GM23338 (cell line): ENCODE measurements at regions not wholly inside any gene's neighbourhood (a gene's known extent, or its start where the extent isn't known, plus 50 kb on each side); places are given as distances from the start of the nearest gene placed in this dataset.

Source experiments
- ATAC-seq: fragments of 200-7000 bp; cut with Tn5 transposase; 3 replicates; pipeline ENCODE4 v1.9.1; 2020
- DNase-seq: peaks from one replicate; pipeline ENCODE4 v3.0.0-alpha.2; 2015; ENCODE audit warnings: low spot score
- H2AFZ ChIP-seq: fragments of 200-600 bp; sonication (generic); 2 replicates; pipeline ENCODE4 v1.8.0; 2016; ENCODE audit warnings: antibody characterized with exemption, mild to moderate bottlenecking, moderate library complexity
- H3F3A ChIP-seq: fragments of 200-600 bp; sonication (generic); replicated peaks from 2 replicates; pipeline ENCODE4 v1.8.0; 2017; ENCODE audit warnings: antibody characterized with exemption, mixed run types, low read depth
- H3K27ac ChIP-seq: fragments of 200-600 bp; sonication (generic); 2 replicates; pipeline ENCODE4 v1.6.1; 2016; ENCODE audit warnings: low read depth
- H3K27me3 ChIP-seq: fragments of 200-600 bp; sonication (generic); 2 replicates; pipeline ENCODE4 v1.8.0; 2016; ENCODE audit warnings: mild to moderate bottlenecking, mixed run types, moderate library complexity; ENCODE audit not compliant: insufficient read depth
- H3K36me3 ChIP-seq: fragments of 200-600 bp; sonication (generic); 2 replicates; pipeline ENCODE4 v1.8.0; 2016; ENCODE audit warnings: mild to moderate bottlenecking; ENCODE audit not compliant: insufficient read depth
- H3K4me1 ChIP-seq: fragments of 200-600 bp; sonication (generic); 2 replicates; pipeline ENCODE4 v1.8.0; 2016; ENCODE audit warnings: mild to moderate bottlenecking, moderate library complexity; ENCODE audit not compliant: insufficient read depth
- H3K4me2 ChIP-seq: fragments of 200-600 bp; sonication (generic); 2 replicates; pipeline ENCODE4 v1.7.1; 2017; ENCODE audit warnings: mixed run types
- H3K4me3 ChIP-seq: fragments of 200-600 bp; sonication (generic); 2 replicates; pipeline ENCODE4 v1.6.1; 2016; ENCODE audit warnings: mixed run types
- H3K79me2 ChIP-seq: fragments of 200-600 bp; sonication (generic); replicated peaks from 2 replicates; pipeline ENCODE4 v1.8.0; 2017; ENCODE audit warnings: mild to moderate bottlenecking; ENCODE audit not compliant: insufficient read depth
- H3K9me2 ChIP-seq: fragments of 200-600 bp; sonication (generic); 2 replicates; pipeline ENCODE4 v1.8.0; 2017; ENCODE audit not compliant: insufficient read depth
- H4K20me1 ChIP-seq: fragments of 200-600 bp; sonication (generic); replicated peaks from 2 replicates; pipeline ENCODE4 v1.8.0; 2017; ENCODE audit warnings: mild to moderate bottlenecking; ENCODE audit not compliant: insufficient read depth
- H3K27ac Mint-ChIP-seq: 2 replicates; pipeline ENCODE4 v1.8.0; 2020; ENCODE audit warnings: inconsistent platforms, mild to moderate bottlenecking, moderate library complexity, mixed read lengths
- H3K27me3 Mint-ChIP-seq: 3 replicates; pipeline ENCODE4 v1.8.0; 2022; ENCODE audit warnings: low read depth, mild to moderate bottlenecking, moderate library complexity, mixed read lengths, inconsistent platforms; ENCODE audit not compliant: insufficient read depth, poor library complexity
- H3K36me3 Mint-ChIP-seq: 3 replicates; pipeline ENCODE4 v1.8.0; 2021; ENCODE audit warnings: low read depth, mild to moderate bottlenecking, inconsistent platforms, moderate library complexity, mixed read lengths
- H3K4me1 Mint-ChIP-seq: 3 replicates; pipeline ENCODE4 v1.8.0; 2020; ENCODE audit warnings: mild to moderate bottlenecking, inconsistent platforms, mixed read lengths
- H3K4me3 Mint-ChIP-seq: 3 replicates; pipeline ENCODE4 v1.8.0; 2021; ENCODE audit warnings: moderate library complexity, mild to moderate bottlenecking, inconsistent platforms, mixed read lengths
- H3K9me3 Mint-ChIP-seq: 3 replicates; pipeline ENCODE4 v1.8.0; 2020; ENCODE audit warnings: moderate library complexity, mild to moderate bottlenecking, inconsistent platforms, mixed read lengths
- CREB1 ChIP-seq: fragments of 250-450 bp; sonication (Bioruptor Pico); IDR thresholded peaks from 2 replicates; pipeline ENCODE4 v1.5.0; 2020; ENCODE audit warnings: low read depth, mild to moderate bottlenecking, moderate library complexity
- CTCF ChIP-seq, 2 experiments: fragments of 200-600 bp in 1 of 2; sonication (generic) in 1 of 2; conservative IDR thresholded peaks; 2 replicates each; pipeline versions ENCODE4 v1.5.1 to v1.6.1; 2016 to 2017; ENCODE audit warnings: antibody characterized with exemption in 2 of 2, low read depth in 2 of 2, mild to moderate bottlenecking in 2 of 2, moderate library complexity in 1 of 2
- ETS1 ChIP-seq: IDR thresholded peaks from 2 replicates; pipeline ENCODE4 v1.6.1; 2016; ENCODE audit warnings: antibody characterized with exemption
- EZH2 ChIP-seq: fragments of 200-600 bp; sonication (generic); IDR thresholded peaks from one replicate; pipeline ENCODE4 v1.8.0; 2017; ENCODE audit warnings: antibody characterized with exemption, mild to moderate bottlenecking, low read depth; ENCODE audit not compliant: unreplicated experiment
- EZH2phosphoT487 ChIP-seq: fragments of 200-600 bp; sonication (generic); IDR thresholded peaks from one replicate; pipeline ENCODE4 v1.8.1; 2018; ENCODE audit warnings: antibody characterized with exemption; ENCODE audit not compliant: unreplicated experiment
- JUNB ChIP-seq: IDR thresholded peaks from one replicate; pipeline ENCODE4 v1.6.1; 2016; ENCODE audit warnings: antibody characterized with exemption; ENCODE audit not compliant: unreplicated experiment
- NANOG ChIP-seq: IDR thresholded peaks from 2 replicates; pipeline ENCODE4 v1.6.1; 2016; ENCODE audit warnings: antibody characterized with exemption, borderline replicate concordance
- POLR2AphosphoS5 ChIP-seq: IDR thresholded peaks from 2 replicates; pipeline ENCODE4 v1.6.1; 2016; ENCODE audit warnings: antibody characterized with exemption, low read depth
- STAT1 ChIP-seq: IDR thresholded peaks from one replicate; pipeline ENCODE4 v1.6.1; 2016; ENCODE audit warnings: antibody characterized with exemption; ENCODE audit not compliant: unreplicated experiment
- ZNF114 ChIP-seq: fragments of 250-450 bp; sonication (Bioruptor Pico); IDR thresholded peaks from 2 replicates; pipeline ENCODE4 v1.5.0; 2020; ENCODE audit warnings: mild to moderate bottlenecking, moderate library complexity
- ZNF331 ChIP-seq: fragments of 250-450 bp; sonication (Bioruptor Pico); IDR thresholded peaks from 2 replicates; pipeline ENCODE4 v1.5.0; 2020; ENCODE audit warnings: low read depth, mild to moderate bottlenecking, moderate library complexity
- TF ChIP-seq, protein P1 (sequence below): IDR thresholded peaks from one replicate; pipeline ENCODE4 v1.6.1; 2018; ENCODE audit warnings: antibody characterized with exemption; ENCODE audit not compliant: unreplicated experiment
- TF ChIP-seq, protein P2 (sequence below): fragments of 250-450 bp; sonication (Bioruptor Pico); IDR thresholded peaks from 2 replicates; pipeline ENCODE4 v1.5.0; 2020; ENCODE audit warnings: mild to moderate bottlenecking, moderate library complexity

DNA sequence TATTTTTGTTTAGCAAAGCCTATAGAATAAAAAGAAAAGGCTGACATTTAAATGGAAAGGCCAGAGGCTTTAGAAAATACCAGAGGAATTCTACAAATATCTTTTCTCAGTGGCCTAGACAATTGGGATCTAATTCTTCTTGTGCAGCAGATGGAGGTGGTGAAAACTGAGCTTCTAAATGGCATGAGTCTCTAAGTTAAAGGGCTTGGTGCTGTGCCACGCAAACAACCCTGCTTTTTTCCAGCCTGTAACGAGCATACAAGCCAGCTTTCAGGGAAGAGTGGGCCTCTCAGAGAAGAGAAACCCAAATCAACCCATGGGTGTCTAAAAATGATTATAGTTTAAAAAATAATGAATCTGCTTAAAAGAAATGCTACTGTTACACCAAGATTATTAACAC, 237.9 kb upstream of the NAV3 start:
- ATAC-seq, result no peak
- Histone ChIP-seq H3K27me3 (no peaks in the 10 kb centered on the region), H2AFZ (no peak overlapping the region), H3K9me2 (no peaks in the 10 kb centered on the region), H3F3A (no peaks in the 10 kb centered on the region), H3K79me2 (no peaks in the 10 kb centered on the region), H4K20me1 (no peaks in the 10 kb centered on the region), H3K27ac (no peak overlapping the region), H3K36me3 (no peaks in the 10 kb centered on the region), H3K4me2 (no peak overlapping the region), H3K4me3 (no peak overlapping the region), H3K4me1 (no peaks in the 10 kb centered on the region)
- H3K27me3 Mint-ChIP-seq, result no peaks in the 10 kb centered on the region
- no peak for DNase-seq
- H3K27ac Mint-ChIP-seq, result no peak overlapping the region
- no peak for TF ChIP-seq ZNF114 (CRISPR knock-in tag)
- no peak for TF ChIP-seq ETS1
- TF ChIP-seq NANOG, result no peak
- TF ChIP-seq, protein P1, sequence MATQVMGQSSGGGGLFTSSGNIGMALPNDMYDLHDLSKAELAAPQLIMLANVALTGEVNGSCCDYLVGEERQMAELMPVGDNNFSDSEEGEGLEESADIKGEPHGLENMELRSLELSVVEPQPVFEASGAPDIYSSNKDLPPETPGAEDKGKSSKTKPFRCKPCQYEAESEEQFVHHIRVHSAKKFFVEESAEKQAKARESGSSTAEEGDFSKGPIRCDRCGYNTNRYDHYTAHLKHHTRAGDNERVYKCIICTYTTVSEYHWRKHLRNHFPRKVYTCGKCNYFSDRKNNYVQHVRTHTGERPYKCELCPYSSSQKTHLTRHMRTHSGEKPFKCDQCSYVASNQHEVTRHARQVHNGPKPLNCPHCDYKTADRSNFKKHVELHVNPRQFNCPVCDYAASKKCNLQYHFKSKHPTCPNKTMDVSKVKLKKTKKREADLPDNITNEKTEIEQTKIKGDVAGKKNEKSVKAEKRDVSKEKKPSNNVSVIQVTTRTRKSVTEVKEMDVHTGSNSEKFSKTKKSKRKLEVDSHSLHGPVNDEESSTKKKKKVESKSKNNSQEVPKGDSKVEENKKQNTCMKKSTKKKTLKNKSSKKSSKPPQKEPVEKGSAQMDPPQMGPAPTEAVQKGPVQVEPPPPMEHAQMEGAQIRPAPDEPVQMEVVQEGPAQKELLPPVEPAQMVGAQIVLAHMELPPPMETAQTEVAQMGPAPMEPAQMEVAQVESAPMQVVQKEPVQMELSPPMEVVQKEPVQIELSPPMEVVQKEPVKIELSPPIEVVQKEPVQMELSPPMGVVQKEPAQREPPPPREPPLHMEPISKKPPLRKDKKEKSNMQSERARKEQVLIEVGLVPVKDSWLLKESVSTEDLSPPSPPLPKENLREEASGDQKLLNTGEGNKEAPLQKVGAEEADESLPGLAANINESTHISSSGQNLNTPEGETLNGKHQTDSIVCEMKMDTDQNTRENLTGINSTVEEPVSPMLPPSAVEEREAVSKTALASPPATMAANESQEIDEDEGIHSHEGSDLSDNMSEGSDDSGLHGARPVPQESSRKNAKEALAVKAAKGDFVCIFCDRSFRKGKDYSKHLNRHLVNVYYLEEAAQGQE, result no peak
- no peak for TF ChIP-seq CREB1 (CRISPR knock-in tag)
- TF ChIP-seq ZNF331, result no peak
- TF ChIP-seq, protein P2, sequence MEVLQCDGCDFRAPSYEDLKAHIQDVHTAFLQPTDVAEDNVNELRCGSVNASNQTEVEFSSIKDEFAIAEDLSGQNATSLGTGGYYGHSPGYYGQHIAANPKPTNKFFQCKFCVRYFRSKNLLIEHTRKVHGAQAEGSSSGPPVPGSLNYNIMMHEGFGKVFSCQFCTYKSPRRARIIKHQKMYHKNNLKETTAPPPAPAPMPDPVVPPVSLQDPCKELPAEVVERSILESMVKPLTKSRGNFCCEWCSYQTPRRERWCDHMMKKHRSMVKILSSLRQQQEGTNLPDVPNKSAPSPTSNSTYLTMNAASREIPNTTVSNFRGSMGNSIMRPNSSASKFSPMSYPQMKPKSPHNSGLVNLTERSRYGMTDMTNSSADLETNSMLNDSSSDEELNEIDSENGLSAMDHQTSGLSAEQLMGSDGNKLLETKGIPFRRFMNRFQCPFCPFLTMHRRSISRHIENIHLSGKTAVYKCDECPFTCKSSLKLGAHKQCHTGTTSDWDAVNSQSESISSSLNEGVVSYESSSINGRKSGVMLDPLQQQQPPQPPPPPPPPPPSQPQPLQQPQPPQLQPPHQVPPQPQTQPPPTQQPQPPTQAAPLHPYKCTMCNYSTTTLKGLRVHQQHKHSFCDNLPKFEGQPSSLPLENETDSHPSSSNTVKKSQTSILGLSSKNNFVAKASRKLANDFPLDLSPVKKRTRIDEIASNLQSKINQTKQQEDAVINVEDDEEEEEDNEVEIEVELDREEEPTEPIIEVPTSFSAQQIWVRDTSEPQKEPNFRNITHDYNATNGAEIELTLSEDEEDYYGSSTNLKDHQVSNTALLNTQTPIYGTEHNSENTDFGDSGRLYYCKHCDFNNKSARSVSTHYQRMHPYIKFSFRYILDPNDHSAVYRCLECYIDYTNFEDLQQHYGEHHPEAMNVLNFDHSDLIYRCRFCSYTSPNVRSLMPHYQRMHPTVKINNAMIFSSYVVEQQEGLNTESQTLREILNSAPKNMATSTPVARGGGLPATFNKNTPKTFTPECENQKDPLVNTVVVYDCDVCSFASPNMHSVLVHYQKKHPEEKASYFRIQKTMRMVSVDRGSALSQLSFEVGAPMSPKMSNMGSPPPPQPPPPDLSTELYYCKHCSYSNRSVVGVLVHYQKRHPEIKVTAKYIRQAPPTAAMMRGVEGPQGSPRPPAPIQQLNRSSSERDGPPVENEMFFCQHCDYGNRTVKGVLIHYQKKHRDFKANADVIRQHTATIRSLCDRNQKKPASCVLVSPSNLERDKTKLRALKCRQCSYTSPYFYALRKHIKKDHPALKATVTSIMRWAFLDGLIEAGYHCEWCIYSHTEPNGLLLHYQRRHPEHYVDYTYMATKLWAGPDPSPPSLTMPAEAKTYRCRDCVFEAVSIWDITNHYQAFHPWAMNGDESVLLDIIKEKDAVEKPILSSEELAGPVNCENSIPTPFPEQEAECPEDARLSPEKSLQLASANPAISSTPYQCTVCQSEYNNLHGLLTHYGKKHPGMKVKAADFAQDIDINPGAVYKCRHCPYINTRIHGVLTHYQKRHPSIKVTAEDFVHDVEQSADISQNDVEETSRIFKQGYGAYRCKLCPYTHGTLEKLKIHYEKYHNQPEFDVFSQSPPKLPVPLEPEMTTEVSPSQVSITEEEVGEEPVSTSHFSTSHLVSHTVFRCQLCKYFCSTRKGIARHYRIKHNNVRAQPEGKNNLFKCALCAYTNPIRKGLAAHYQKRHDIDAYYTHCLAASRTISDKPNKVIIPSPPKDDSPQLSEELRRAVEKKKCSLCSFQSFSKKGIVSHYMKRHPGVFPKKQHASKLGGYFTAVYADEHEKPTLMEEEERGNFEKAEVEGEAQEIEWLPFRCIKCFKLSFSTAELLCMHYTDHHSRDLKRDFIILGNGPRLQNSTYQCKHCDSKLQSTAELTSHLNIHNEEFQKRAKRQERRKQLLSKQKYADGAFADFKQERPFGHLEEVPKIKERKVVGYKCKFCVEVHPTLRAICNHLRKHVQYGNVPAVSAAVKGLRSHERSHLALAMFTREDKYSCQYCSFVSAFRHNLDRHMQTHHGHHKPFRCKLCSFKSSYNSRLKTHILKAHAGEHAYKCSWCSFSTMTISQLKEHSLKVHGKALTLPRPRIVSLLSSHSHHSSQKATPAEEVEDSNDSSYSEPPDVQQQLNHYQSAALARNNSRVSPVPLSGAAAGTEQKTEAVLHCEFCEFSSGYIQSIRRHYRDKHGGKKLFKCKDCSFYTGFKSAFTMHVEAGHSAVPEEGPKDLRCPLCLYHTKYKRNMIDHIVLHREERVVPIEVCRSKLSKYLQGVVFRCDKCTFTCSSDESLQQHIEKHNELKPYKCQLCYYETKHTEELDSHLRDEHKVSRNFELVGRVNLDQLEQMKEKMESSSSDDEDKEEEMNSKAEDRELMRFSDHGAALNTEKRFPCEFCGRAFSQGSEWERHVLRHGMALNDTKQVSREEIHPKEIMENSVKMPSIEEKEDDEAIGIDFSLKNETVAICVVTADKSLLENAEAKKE (CRISPR knock-in tag), result no peak
- TF ChIP-seq CTCF (conservative IDR thresholded peaks at IDR 0.05; ENCODE audit: low read depth in 2 of 2), result no peak
- TF ChIP-seq POLR2AphosphoS5, result no peak
- no peak for TF ChIP-seq STAT1
- TF ChIP-seq EZH2, result no peak
- no peak for TF ChIP-seq EZH2phosphoT487
- no peak for TF ChIP-seq JUNB
- H3K4me3 Mint-ChIP-seq, result no peak overlapping the region
- no peaks in the 10 kb centered on the region for H3K9me3 Mint-ChIP-seq
- H3K4me1 Mint-ChIP-seq, result no peaks in the 10 kb centered on the region
- H3K36me3 Mint-ChIP-seq, result no peaks in the 10 kb centered on the region
